AG09309 (cell line): ENCODE measurements at regions not wholly inside any gene's neighbourhood (a gene's known extent, or its start where the extent isn't known, plus 50 kb on each side); places are given as distances from the start of the nearest gene placed in this dataset.

ENCODE experiments used
- DNase-seq: peaks from one replicate; pipeline ENCODE4 v3.0.0-alpha.2; 2010; ENCODE audit warnings: low read depth
- H3K4me3 ChIP-seq: 2 replicates; pipeline ENCODE4 v1.5.1; 2011; ENCODE audit warnings: mild to moderate bottlenecking, low read depth, low read length, moderate library complexity; ENCODE audit not compliant: control insufficient read depth
- CTCF ChIP-seq: IDR thresholded peaks from 2 replicates; pipeline ENCODE4 v1.5.1; 2011; ENCODE audit warnings: mild to moderate bottlenecking, low read depth, low read length, inconsistent platforms; ENCODE audit not compliant: insufficient read depth, control insufficient read depth; ENCODE audit errors: missing control alignments

- DNase-seq, result no peak
- H3K4me3 ChIP-seq, result no peak overlapping the region
- TF ChIP-seq CTCF, result no peak
Measured at GRCh38 chr16:79867425-79867997, 267.0 kb upstream of the MAF start.

GRCh38 chr16:79865918-79866317, 265.4 kb upstream of the MAF start:
- no peak overlapping the region for H3K4me3 ChIP-seq
- DNase-seq, result no peak
- no peak for TF ChIP-seq CTCF

- H3K4me3 ChIP-seq, result no peak overlapping the region
- no peak for TF ChIP-seq CTCF
- DNase-seq, result no peak
Measured at GRCh38 chr16:79864781-79865391, 264.3 kb upstream of the MAF start.

- no peak for TF ChIP-seq CTCF
- DNase-seq, result no peak
- H3K4me3 ChIP-seq, result no peak overlapping the region
Measured at GRCh38 chr16:79864032-79864780, 263.7 kb upstream of the MAF start.

GRCh38 chr16:79863128-79864031, 262.8 kb upstream of the MAF start:
- no peak for TF ChIP-seq CTCF
- no peak for DNase-seq
- no peak overlapping the region for H3K4me3 ChIP-seq

- no peak for DNase-seq
- H3K4me3 ChIP-seq, result no peak overlapping the region
- no peak for TF ChIP-seq CTCF
Measured at GRCh38 chr16:79862601-79863000, 262.1 kb upstream of the MAF start.
